Upper lobe of left lung (tissue), 4 donors: ENCODE measurements at regions not wholly inside any gene's neighbourhood (a gene's known extent, or its start where the extent isn't known, plus 50 kb on each side); places are given as distances from the start of the nearest gene placed in this dataset.
A peak's percentile ranks its signal among the peaks of the same experiment; 100 is the strongest.

Experiments used
- EP300 ChIP-seq, 4 donors: sonication (generic); formaldehyde crosslinking; IDR thresholded peaks; one replicate each; pipeline ENCODE4 v1.5.1; 2017; ENCODE audit warnings: antibody characterized with exemption in 4 of 4, control low read depth in 2 of 4
- POLR2A ChIP-seq, 4 donors: fragments of 450-650 bp; IDR thresholded peaks; one replicate each; pipeline ENCODE4 v1.5.1; 2016 to 2017; ENCODE audit warnings: antibody characterized with exemption in 4 of 4, mild to moderate bottlenecking in 2 of 4
- POLR2AphosphoS5 ChIP-seq, 2 donors: sonication (generic); formaldehyde crosslinking; IDR thresholded peaks; one replicate each; pipeline ENCODE4 v1.5.1; 2017; ENCODE audit warnings: antibody characterized with exemption in 2 of 2

GRCh38 chr18:28469946-28470345, 293.0 kb upstream of the CDH2 start:
- TF ChIP-seq POLR2A (IDR thresholded peaks at IDR 0.05): no peak
- TF ChIP-seq EP300 (IDR thresholded peaks at IDR 0.05): peak in 1 of 4 donors; percentile 35
- no peak for TF ChIP-seq POLR2AphosphoS5 (IDR thresholded peaks at IDR 0.05)
